Trophoblast cell (in vitro differentiated cells and primary cell): ENCODE measurements at regions not wholly inside any gene's neighbourhood (a gene's known extent, or its start where the extent isn't known, plus 50 kb on each side); places are given as distances from the start of the nearest gene placed in this dataset.

Source experiments
- DNase-seq, 2 donors: peaks; one replicate each; pipeline ENCODE4 v3.0.0-alpha.2; 2016
- H2AFZ ChIP-seq: 2 replicates; pipeline ENCODE4 v1.6.1; 2013; ENCODE audit warnings: low read length, moderate library complexity, mild to moderate bottlenecking; ENCODE audit not compliant: insufficient read depth, poor library complexity
- H2AK5ac ChIP-seq: 2 replicates; pipeline ENCODE4 v1.6.1; 2013; ENCODE audit warnings: mild to moderate bottlenecking, low read length
- H2BK120ac ChIP-seq: 2 replicates; pipeline ENCODE4 v1.6.1; 2013; ENCODE audit warnings: low read length, mild to moderate bottlenecking, moderate library complexity; ENCODE audit not compliant: insufficient read depth, poor library complexity
- H2BK12ac ChIP-seq: 2 replicates; pipeline ENCODE4 v1.6.1; 2013; ENCODE audit warnings: mild to moderate bottlenecking, low read length, moderate library complexity
- H2BK5ac ChIP-seq: 2 replicates; pipeline ENCODE4 v1.6.1; 2013; ENCODE audit warnings: low read length, low read depth, moderate library complexity, mild to moderate bottlenecking; ENCODE audit not compliant: poor library complexity
- H3K14ac ChIP-seq: 2 replicates; pipeline ENCODE4 v1.6.1; 2013; ENCODE audit warnings: mild to moderate bottlenecking, low read length
- H3K18ac ChIP-seq: 2 replicates; pipeline ENCODE4 v1.6.1; 2013; ENCODE audit warnings: mild to moderate bottlenecking, low read length
- H3K23ac ChIP-seq: 2 replicates; pipeline ENCODE4 v1.6.1; 2013; ENCODE audit warnings: low read length
- H3K27ac ChIP-seq: 2 replicates; pipeline ENCODE4 v1.5.1; 2013; ENCODE audit warnings: low read depth, mild to moderate bottlenecking, inconsistent platforms, low read length, moderate library complexity
- H3K27me3 ChIP-seq: 2 replicates; pipeline ENCODE4 v1.6.1; 2013; ENCODE audit warnings: inconsistent platforms, mild to moderate bottlenecking, low read length, moderate library complexity; ENCODE audit not compliant: insufficient read depth
- H3K36me3 ChIP-seq, 2 experiments: 1 replicate in 1 of 2; 2 replicates in 1 of 2; pipeline ENCODE4 v1.6.1; 2013; ENCODE audit warnings: low read length in 2 of 2, mild to moderate bottlenecking in 2 of 2, moderate library complexity in 1 of 2; ENCODE audit not compliant: insufficient read depth in 2 of 2, control insufficient read depth in 1 of 2
- H3K4ac ChIP-seq: 2 replicates; pipeline ENCODE4 v1.6.1; 2013; ENCODE audit warnings: low read depth, mild to moderate bottlenecking, low read length, moderate library complexity
- H3K4me1 ChIP-seq, 2 experiments: 1 replicate in 1 of 2; 2 replicates in 1 of 2; pipeline ENCODE4 v1.6.1; 2013; ENCODE audit warnings: low read length in 2 of 2, mild to moderate bottlenecking in 2 of 2, moderate library complexity in 1 of 2; ENCODE audit not compliant: insufficient read depth in 2 of 2, control insufficient read depth in 1 of 2
- H3K4me2 ChIP-seq: 2 replicates; pipeline ENCODE4 v1.6.1; 2013; ENCODE audit warnings: inconsistent platforms, mild to moderate bottlenecking, low read length, moderate library complexity
- H3K4me3 ChIP-seq: 2 replicates; pipeline ENCODE4 v1.5.1; 2013; ENCODE audit warnings: mild to moderate bottlenecking, low read depth, low read length, inconsistent platforms
- H3K79me1 ChIP-seq: one replicate; pipeline ENCODE4 v1.6.1; 2013; ENCODE audit warnings: low read length
- H3K79me2 ChIP-seq: 2 replicates; pipeline ENCODE4 v1.6.1; 2013; ENCODE audit warnings: low read length, mild to moderate bottlenecking; ENCODE audit not compliant: control insufficient read depth, insufficient read depth, poor library complexity
- H3K9ac ChIP-seq: 2 replicates; pipeline ENCODE4 v1.6.1; 2013; ENCODE audit warnings: mild to moderate bottlenecking, low read length
- H3K9me3 ChIP-seq: 2 replicates; pipeline ENCODE4 v1.6.1; 2013; ENCODE audit warnings: low read depth, mild to moderate bottlenecking, control low read depth, inconsistent platforms, low read length; ENCODE audit not compliant: insufficient read depth
- H4K12ac ChIP-seq: 2 replicates; pipeline ENCODE4 v1.6.1; 2013; ENCODE audit warnings: low read depth, mild to moderate bottlenecking, low read length, moderate library complexity
- H4K8ac ChIP-seq: 2 replicates; pipeline ENCODE4 v1.6.1; 2013; ENCODE audit warnings: low read depth, mild to moderate bottlenecking, low read length, moderate library complexity
- H4K91ac ChIP-seq: one replicate; pipeline ENCODE4 v1.6.1; 2013; ENCODE audit warnings: low read depth, mild to moderate bottlenecking, low read length, moderate library complexity
- WGBS: extraction: QIAGEN DNeasy Blood & Tissue Kit; methylation state at CpG from one replicate; pipeline ENCODE4 v1.1.7; 2013; ENCODE audit warnings: missing lambda C conversion rate; ENCODE audit not compliant: insufficient read length, insufficient coverage; ENCODE audit errors: extremely low coverage; 5-methylcytosine and 5-hydroxymethylcytosine counted together

DNA sequence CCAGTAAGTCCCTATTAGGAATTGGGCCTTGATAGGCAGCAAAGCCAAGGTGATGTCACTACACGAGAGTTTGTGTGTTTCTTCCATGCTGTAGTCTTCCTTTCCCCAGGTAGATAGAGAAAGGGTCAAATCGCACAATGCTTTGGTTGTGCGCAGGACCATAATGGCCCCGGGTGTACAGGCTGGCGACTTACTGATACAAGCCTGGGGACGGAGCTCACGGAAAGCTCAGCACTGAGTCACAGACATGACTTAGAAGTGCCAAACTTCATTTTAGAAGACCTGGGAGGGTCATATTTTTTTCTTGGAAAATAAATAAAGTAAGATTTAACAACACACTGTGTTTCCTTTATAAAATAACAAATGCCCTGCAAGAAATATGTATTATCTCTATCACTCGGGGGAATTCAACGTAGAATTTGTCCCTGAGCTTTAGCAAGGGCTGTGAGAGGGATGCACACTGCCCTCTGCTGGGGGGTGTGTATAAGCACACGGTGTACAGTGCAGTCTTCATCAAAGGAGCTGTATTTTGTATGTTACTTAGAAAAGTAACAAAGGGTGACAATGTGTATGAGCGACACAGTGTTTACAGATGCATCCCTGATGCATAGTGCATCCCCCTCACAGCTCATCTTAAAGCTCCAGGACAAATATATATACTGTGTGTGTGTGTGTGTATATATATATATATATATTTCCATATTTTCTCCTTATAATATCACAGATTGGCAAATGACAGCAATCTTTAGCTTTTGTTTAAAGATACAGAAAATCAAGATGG, 254.5 kb upstream of the VEGFC start:
- Histone ChIP-seq H3K79me2 (no peaks in the 10 kb centered on the region), H3K14ac (no peak overlapping the region), H3K9ac (no peak overlapping the region), H3K4me2 (no peak overlapping the region), H3K4me3 (no peak overlapping the region), H3K4me1 (no peaks in the 10 kb centered on the region), H2BK12ac (no peak overlapping the region), H2AFZ (no peak overlapping the region), H3K79me1 (no peaks in the 10 kb centered on the region), H4K8ac (no peak overlapping the region), H3K18ac (no peak overlapping the region), H2BK5ac (no peak overlapping the region), H4K91ac (no peak overlapping the region), H3K27ac (no peak overlapping the region), H2AK5ac (no peak overlapping the region), H3K36me3 (no peaks in the 10 kb centered on the region), H3K23ac (no peak overlapping the region), H3K9me3 (no peaks in the 10 kb centered on the region), H2BK120ac (no peak overlapping the region), H3K27me3 (no peaks in the 10 kb centered on the region), H4K12ac (no peak overlapping the region), H3K4ac (no peak overlapping the region)
- DNase-seq, result peak; percentile 18 to 80
- WGBS, result no CpG with 5 or more reads among the region's 11 CpGs

DNA sequence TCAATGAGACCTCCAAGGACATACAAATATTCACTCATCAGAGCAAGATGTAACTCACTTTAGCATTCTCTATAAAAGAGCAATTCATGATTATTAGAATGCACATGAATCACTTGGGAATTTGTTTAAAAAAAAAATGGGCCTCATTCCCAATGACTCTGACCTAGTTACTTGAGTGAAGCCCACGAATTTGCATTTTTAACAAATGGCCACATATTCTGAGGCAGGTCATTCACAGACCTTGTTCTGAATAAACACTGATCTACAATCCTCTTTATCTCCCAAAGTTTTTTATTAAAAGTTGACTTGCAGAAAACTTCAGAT, 255.1 kb upstream of the VEGFC start:
- H3K9ac ChIP-seq, result no peak overlapping the region
- no peak overlapping the region for H2BK12ac ChIP-seq
- no peaks in the 10 kb centered on the region for H3K79me1 ChIP-seq
- no peaks in the 10 kb centered on the region for H3K9me3 ChIP-seq
- H4K12ac ChIP-seq, result no peak overlapping the region
- no peak overlapping the region for H3K27ac ChIP-seq
- H3K14ac ChIP-seq, result no peak overlapping the region
- no peak overlapping the region for H2AFZ ChIP-seq
- no peak overlapping the region for H3K18ac ChIP-seq
- no peak overlapping the region for H2BK120ac ChIP-seq
- H3K4ac ChIP-seq, result no peak overlapping the region
- H2AK5ac ChIP-seq, result no peak overlapping the region
- H3K4me1 ChIP-seq, result no peaks in the 10 kb centered on the region
- WGBS, result no CpG with 5 or more reads among the region's 1 CpG
- no peak overlapping the region for H2BK5ac ChIP-seq
- H4K8ac ChIP-seq, result no peak overlapping the region
- DNase-seq, result no peak
- H3K4me2 ChIP-seq, result no peak overlapping the region
- H3K27me3 ChIP-seq, result no peaks in the 10 kb centered on the region
- no peak overlapping the region for H3K4me3 ChIP-seq
- H3K23ac ChIP-seq, result no peak overlapping the region
- no peak overlapping the region for H4K91ac ChIP-seq
- H3K79me2 ChIP-seq, result no peaks in the 10 kb centered on the region
- no peaks in the 10 kb centered on the region for H3K36me3 ChIP-seq

DNA sequence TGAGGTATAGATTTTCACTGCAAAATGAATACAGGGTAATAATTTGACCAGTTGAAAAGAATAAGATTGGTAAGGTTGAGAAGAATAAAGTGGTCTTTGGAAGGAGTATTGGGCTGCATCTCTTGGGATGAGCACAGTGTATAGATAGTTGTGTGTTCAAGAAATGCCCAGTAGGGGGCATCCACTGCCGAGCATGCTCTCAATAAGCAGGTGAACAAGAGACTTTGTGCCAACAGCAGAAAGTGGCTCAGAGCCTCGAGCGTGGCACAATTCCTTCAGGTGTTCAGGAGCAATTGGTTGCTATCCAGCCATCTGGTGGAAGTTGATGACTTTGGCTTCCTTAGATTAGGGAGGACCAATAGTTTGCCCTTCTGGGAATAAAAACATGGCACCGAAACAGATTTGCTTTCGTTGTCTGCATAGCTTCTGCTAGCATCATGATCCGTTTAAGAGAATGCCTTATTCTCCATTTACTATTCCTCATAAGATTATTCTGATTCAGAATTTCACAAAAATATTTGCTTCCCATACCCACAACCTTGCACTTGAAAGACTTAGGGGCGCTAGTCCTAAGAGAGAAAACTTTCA, 258.1 kb upstream of the NEIL3 start:
- DNase-seq, result peak; percentile 3 to 64
- Histone ChIP-seq H4K12ac (no peak overlapping the region), H2BK120ac (no peak overlapping the region), H3K4me1 (no peaks in the 10 kb centered on the region), H3K23ac (no peak overlapping the region), H3K9ac (no peak overlapping the region), H4K8ac (no peak overlapping the region), H2AFZ (no peak overlapping the region), H3K27ac (no peak overlapping the region), H3K27me3 (no peaks in the 10 kb centered on the region), H3K4me3 (no peak overlapping the region), H2AK5ac (no peak overlapping the region), H3K14ac (no peak overlapping the region), H3K79me1 (no peaks in the 10 kb centered on the region), H2BK12ac (no peak overlapping the region), H3K18ac (no peak overlapping the region), H3K79me2 (no peaks in the 10 kb centered on the region), H3K36me3 (no peaks in the 10 kb centered on the region), H4K91ac (no peak overlapping the region), H3K9me3 (no peaks in the 10 kb centered on the region), H3K4me2 (no peak overlapping the region), H2BK5ac (no peak overlapping the region), H3K4ac (no peak overlapping the region)
- no CpG with 5 or more reads among the region's 7 CpGs for WGBS

DNA sequence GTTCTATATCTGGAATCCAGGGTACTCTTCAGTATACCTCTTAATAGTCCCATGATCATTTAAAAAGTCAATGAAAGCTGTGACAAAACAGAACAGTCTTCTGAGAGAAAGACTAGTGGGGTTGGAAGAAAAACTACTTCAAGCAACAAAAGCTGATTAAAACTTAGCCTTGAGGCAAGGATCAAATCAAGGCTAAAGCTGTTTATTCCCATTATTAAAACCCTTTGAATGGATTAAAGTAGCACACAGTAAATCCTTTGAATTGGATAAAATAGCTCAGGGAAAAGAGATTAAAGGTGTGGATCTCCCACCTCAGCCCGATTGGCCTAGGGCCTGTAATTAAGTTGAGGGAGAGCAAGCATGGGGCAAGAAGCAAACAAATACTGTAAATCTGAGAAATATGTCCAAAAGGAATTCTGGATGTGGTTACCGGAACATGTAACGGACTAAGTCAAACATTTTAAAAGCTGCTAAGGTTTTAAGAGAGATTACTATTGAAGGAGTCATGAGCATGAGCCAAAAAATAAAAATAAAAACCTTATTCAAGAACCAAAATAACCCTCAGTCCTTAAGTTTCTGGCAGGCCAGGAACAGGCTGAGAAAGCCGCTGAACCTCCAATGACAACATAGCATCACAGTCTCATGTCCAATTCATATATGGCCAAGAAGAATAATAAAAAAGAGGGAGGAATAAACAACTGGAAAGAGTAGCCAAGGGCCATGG, 257.3 kb upstream of the NEIL3 start:
- H3K27ac ChIP-seq, result no peak overlapping the region
- no peak overlapping the region for H2BK120ac ChIP-seq
- no peaks in the 10 kb centered on the region for H3K79me2 ChIP-seq
- no peak for DNase-seq
- no peak overlapping the region for H4K8ac ChIP-seq
- H2BK5ac ChIP-seq, result no peak overlapping the region
- H3K27me3 ChIP-seq, result no peaks in the 10 kb centered on the region
- no peak overlapping the region for H2AFZ ChIP-seq
- no peaks in the 10 kb centered on the region for H3K9me3 ChIP-seq
- no peaks in the 10 kb centered on the region for H3K79me1 ChIP-seq
- no peak overlapping the region for H3K14ac ChIP-seq
- no peak overlapping the region for H3K23ac ChIP-seq
- H3K18ac ChIP-seq, result no peak overlapping the region
- no peaks in the 10 kb centered on the region for H3K4me1 ChIP-seq
- H2BK12ac ChIP-seq, result no peak overlapping the region
- H3K4me2 ChIP-seq, result no peak overlapping the region
- H2AK5ac ChIP-seq, result no peak overlapping the region
- H3K4ac ChIP-seq, result no peak overlapping the region
- no peak overlapping the region for H4K12ac ChIP-seq
- no peaks in the 10 kb centered on the region for H3K36me3 ChIP-seq
- no peak overlapping the region for H3K9ac ChIP-seq
- WGBS, result no CpG with 5 or more reads among the region's 4 CpGs
- no peak overlapping the region for H3K4me3 ChIP-seq
- no peak overlapping the region for H4K91ac ChIP-seq
